Skeletal muscle tissue (tissue), 3 donors: ENCODE measurements at regions not wholly inside any gene's neighbourhood (a gene's known extent, or its start where the extent isn't known, plus 50 kb on each side); places are given as distances from the start of the nearest gene placed in this dataset.

Experiments used
- H3K27ac ChIP-seq: one replicate; pipeline ENCODE4 v1.7.0; 2013; ENCODE audit warnings: mild to moderate bottlenecking, low read depth, low read length, inconsistent platforms
- H3K27me3 ChIP-seq, 3 donors: one replicate each; pipeline ENCODE4 v1.7.0; 2013; ENCODE audit warnings: low read length in 3 of 3; ENCODE audit not compliant: control insufficient read depth in 3 of 3, insufficient read depth in 3 of 3
- H3K36me3 ChIP-seq, 3 donors: one replicate each; pipeline ENCODE4 v1.7.0; 2013; ENCODE audit warnings: low read length in 3 of 3; ENCODE audit not compliant: control insufficient read depth in 3 of 3, insufficient read depth in 3 of 3
- H3K4me1 ChIP-seq, 3 donors: one replicate each; pipeline ENCODE4 v1.7.0; 2013; ENCODE audit warnings: low read length in 3 of 3, mild to moderate bottlenecking in 3 of 3; ENCODE audit not compliant: control insufficient read depth in 3 of 3, insufficient read depth in 3 of 3
- H3K4me3 ChIP-seq, 3 donors: one replicate each; pipeline ENCODE4 v1.7.0; 2013; ENCODE audit warnings: low read length in 3 of 3
- H3K9ac ChIP-seq, 3 donors: one replicate each; pipeline ENCODE4 v1.7.0; 2013; ENCODE audit warnings: low read length in 3 of 3, mild to moderate bottlenecking in 3 of 3, moderate library complexity in 2 of 3, low read depth in 1 of 3
- H3K9me3 ChIP-seq, 3 donors: one replicate each; pipeline ENCODE4 v1.7.0; 2013; ENCODE audit warnings: low read length in 3 of 3; ENCODE audit not compliant: control insufficient read depth in 3 of 3
- donor health status: Osteomylitis.

DNA sequence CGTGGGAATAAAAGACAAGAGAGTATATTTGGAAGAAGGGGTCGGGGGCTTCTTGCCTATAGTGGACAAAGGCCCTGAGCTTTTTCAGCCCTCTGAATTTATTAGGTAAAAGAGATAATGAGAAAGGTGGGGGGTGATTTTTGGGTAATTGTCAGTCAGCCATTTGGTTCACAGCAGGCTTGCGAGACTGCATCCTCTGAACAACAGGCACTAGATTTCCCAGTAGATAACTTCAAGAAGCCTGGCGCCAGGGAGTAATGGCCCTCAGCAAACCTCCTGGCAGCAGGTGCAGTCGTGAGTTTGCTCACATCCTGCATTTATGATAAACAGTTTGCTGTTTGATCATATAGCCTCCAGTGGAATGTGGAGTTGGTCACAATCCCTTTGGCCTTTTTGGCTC, 609.0 kb downstream of the DHX35 start:
- H3K27me3 ChIP-seq = no peaks in the 10 kb centered on the region
- no peak overlapping the region for H3K27ac ChIP-seq
- no peak overlapping the region for H3K9ac ChIP-seq
- H3K4me3 ChIP-seq = no peak overlapping the region
- H3K36me3 ChIP-seq = no peaks in the 10 kb centered on the region
- no peaks in the 10 kb centered on the region for H3K4me1 ChIP-seq
- H3K9me3 ChIP-seq = peaks cover 0 to 3% (median 0%) of the 10 kb centered on the region in 3 donors

DNA sequence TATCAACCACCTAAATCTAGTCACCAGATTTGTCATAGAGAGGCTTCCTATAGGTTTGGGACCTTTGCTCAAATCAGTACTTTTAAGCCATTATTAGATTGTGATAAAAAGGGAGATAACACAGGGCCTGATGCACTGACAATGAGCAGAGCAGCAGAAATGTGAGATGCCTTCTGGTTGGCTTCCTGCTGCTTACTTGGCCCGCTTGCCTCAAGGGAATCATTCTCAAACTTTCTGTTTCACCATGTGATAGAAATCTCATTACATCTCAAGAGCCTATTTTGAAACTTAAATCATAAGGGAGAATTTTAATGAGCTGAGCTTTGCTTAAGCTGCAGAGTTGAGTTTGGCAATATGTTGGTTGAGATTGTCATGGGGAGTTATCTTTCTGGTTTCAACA, 606.0 kb downstream of the DHX35 start:
- Histone ChIP-seq H3K9me3 (no peaks in the 10 kb centered on the region), H3K4me1 (no peaks in the 10 kb centered on the region), H3K4me3 (no peak overlapping the region), H3K27ac (no peak overlapping the region), H3K27me3 (no peaks in the 10 kb centered on the region), H3K9ac (no peak overlapping the region), H3K36me3 (no peaks in the 10 kb centered on the region)

DNA sequence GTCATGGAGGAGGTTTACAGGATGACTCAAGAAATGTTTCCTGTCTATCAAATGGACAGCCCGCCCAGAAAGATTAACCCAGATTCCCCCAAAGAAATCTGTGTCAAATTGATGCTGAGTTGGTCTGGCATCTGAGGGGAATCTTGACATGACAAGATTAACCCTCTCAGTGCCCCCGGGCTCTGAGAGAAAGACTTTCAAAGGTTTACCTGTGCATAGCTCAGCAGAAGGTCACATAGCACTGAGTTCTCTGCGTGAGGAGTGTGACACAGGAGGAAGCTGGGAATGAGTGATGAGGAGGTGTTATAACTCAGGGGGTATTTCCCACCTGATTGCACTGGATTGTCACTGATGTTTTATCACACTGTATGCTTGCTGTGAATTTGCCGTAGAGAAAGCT, 601.2 kb downstream of the DHX35 start:
- H3K4me1 ChIP-seq = no peaks in the 10 kb centered on the region
- H3K27me3 ChIP-seq = no peaks in the 10 kb centered on the region
- H3K9me3 ChIP-seq = no peaks in the 10 kb centered on the region
- H3K36me3 ChIP-seq = no peaks in the 10 kb centered on the region
- no peak overlapping the region for H3K4me3 ChIP-seq
- no peak overlapping the region for H3K27ac ChIP-seq
- H3K9ac ChIP-seq = no peak overlapping the region

DNA sequence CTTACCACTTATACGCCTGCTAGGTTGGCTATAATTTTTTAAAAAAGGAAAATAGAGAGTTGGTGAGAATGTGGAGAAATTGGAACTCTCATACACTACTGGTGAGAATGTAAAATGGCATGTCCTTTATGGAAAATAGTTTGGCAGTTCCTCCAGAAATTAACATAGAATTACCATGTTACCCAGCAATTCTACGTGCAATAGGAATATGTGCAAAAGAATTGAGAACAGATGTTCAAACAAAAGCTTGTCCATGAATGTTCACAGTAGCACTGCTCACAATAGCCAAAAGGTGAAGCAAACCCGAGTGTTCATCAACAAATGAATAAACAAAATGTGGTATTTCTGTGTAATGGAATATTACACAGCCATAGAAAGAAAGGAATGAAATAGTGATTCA, 592.2 kb downstream of the DHX35 start:
- Histone ChIP-seq H3K9me3 (no peaks in the 10 kb centered on the region), H3K36me3 (no peaks in the 10 kb centered on the region), H3K4me1 (no peaks in the 10 kb centered on the region), H3K27me3 (peaks cover 0 to 2% (median 0%) of the 10 kb centered on the region in 3 donors), H3K9ac (no peak overlapping the region), H3K27ac (no peak overlapping the region), H3K4me3 (no peak overlapping the region)

DNA sequence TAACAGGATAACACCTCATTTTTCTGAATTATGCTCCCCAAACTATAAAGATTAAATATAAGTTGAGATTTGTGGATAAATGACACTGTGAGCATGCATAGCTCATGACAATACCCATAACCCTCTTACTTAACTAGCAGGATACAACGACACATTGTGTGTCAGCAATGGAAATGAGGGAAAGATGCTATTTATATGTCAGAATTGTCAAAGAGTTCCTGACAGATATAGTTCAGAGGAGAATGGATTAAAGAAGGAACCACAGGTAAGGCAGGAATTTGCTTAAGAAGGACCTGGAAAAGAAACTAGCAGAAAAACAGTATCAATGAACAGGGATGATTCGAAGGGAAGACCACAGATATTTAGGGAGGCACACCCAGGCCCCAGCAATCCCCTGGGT, 591.0 kb downstream of the DHX35 start:
- Histone ChIP-seq H3K36me3 (no peaks in the 10 kb centered on the region), H3K27me3 (peaks cover 0 to 2% (median 0%) of the 10 kb centered on the region in 3 donors), H3K27ac (no peak overlapping the region), H3K9me3 (no peaks in the 10 kb centered on the region), H3K4me3 (no peak overlapping the region), H3K9ac (no peak overlapping the region), H3K4me1 (no peaks in the 10 kb centered on the region)

DNA sequence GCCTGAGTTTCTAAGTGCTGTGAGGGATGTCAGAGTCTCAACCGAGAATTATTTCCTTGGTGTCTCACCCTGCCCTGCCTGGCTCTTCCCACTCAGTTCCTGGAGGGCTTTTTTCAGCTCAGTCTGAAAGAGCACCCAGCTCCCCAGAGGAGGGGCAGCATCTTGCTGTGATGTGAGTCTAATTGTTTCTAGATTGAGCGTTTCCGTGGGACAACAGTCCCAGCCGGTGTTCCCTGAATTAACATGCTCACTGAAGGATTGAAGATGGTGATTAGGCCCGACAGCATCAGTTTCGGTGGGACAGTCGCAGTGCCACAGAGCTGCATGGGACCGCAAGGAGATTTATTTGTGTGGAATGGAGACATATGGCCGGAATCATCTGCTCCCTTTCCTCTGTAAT, 587.6 kb downstream of the DHX35 start:
- Histone ChIP-seq H3K9me3 (no peaks in the 10 kb centered on the region), H3K36me3 (no peaks in the 10 kb centered on the region), H3K4me1 (no peaks in the 10 kb centered on the region), H3K4me3 (no peak overlapping the region), H3K9ac (no peak overlapping the region), H3K27me3 (peaks cover 0 to 2% (median 0%) of the 10 kb centered on the region in 3 donors), H3K27ac (no peak overlapping the region)

DNA sequence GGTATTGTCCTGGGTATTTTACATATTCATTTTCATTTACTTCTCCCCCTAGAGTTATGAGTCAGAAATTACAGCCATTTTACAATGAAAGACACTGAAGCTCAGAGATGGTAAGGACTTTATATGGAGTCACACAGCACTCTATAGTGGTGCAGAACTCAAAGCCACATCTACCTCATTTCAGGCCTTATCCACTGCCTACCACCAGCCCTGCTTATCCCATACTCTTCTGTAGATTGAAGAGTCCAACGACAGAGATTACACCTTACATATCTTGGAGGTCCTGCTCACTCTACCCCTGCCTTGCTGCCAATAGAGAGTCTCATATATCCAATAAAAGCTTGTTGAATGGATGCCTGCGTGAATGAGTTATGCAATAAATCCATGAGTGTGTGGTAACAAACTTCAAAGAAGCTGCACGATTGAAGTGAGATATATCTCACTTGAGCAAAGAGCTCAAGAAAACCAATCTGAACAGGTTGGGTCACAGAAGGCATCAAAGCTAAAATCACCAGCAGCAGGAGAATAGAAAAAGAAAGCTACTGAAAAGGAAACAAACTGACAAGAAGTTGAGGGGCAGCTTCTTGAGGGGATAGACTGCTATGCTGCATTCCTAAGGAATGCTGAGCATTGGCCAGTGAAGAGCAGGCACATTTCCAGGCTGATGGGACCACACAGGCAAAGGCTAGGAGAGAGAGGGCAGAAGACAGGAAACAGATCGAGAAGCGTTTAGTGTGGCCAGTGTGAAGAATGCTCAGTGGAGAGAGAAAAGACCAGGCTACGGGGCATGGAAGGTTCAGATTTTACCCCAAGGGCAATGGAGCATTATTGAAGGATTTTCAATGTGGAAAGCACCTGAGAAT, 585.6 kb downstream of the DHX35 start:
- Histone ChIP-seq H3K27ac (no peak overlapping the region), H3K27me3 (peaks cover 0 to 2% (median 0%) of the 10 kb centered on the region in 3 donors), H3K36me3 (no peaks in the 10 kb centered on the region), H3K9me3 (no peaks in the 10 kb centered on the region), H3K4me3 (no peak overlapping the region), H3K4me1 (no peaks in the 10 kb centered on the region), H3K9ac (no peak overlapping the region)

DNA sequence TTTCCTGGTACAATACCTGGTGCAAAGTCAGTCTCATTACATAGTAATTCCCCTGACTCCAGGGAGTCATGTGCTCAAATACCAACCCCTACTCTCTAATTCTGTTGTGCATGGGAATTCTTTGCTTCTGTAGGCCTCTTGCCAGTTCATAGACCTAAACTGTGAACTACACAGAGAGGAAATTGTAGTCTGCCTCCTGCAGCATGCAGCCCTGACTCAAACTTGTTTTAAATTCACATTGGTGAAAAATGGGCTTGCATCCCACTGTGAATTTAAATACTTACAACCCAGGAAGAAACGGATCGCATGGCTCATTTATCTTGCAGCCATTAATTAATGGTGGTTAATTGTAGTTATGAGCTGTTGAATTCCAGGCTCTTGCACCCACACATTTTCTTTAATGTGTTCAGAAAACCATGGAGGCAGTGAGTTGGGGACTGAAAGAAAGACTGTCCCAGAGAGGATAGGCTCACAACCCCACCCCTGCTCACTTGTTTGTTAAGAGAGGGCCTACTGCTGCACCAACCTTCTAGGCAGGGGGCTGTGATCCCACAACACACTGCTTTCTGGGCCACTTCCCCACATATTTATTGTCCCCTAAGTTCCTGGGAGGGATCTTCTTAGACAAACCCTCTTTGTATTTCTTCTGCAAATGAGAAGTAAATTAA, 579.1 kb downstream of the DHX35 start:
- H3K36me3 ChIP-seq = no peaks in the 10 kb centered on the region
- no peak overlapping the region for H3K27ac ChIP-seq
- no peaks in the 10 kb centered on the region for H3K27me3 ChIP-seq
- no peak overlapping the region for H3K4me3 ChIP-seq
- H3K9me3 ChIP-seq = peaks cover 0 to 3% (median 0%) of the 10 kb centered on the region in 3 donors
- no peak overlapping the region for H3K9ac ChIP-seq
- no peaks in the 10 kb centered on the region for H3K4me1 ChIP-seq

DNA sequence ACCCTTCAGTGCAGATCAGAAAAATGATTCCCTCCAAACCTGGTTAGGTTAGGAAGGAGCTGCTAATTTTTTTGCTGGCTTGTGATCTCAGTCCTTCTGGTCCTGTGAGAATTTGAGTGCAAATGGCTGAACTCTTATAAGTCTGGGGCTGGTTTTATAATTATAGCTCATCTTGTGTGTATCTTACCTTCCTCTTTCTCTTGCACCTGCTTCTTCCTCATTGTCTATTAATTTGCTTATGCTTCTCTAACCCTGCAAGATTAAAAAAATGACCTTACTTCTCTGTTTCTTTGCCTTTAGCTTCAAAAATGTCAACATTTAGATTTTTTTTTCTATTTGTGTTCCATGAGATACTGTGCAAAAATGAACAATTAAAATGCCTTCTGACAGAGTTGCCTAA, 576.2 kb downstream of the DHX35 start:
- Histone ChIP-seq H3K4me3 (no peak overlapping the region), H3K36me3 (no peaks in the 10 kb centered on the region), H3K27ac (no peak overlapping the region)

DNA sequence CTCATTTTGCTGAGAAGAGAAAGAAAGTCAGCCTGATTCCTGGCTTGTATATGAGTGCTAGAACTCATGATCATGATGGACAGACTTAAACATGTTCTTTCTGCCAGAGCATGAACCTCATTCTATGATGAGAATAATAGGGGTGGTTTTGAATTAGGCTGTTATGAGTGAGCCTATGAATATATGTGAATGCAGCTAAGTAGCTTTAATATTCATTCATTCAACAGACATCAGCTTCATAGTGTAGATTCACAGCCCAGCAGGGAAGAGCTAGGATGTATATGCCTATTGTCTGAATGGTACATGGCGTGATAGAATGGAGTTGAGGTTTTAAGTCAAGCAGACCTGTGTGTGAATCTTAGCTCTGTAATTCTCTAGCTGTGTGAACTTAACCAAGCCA, 573.2 kb downstream of the DHX35 start:
- no peak overlapping the region for H3K4me3 ChIP-seq
- peaks cover 2 to 8% (median 7%) of the 10 kb centered on the region in 3 donors for H3K4me1 ChIP-seq
- no peak overlapping the region for H3K27ac ChIP-seq
- no peaks in the 10 kb centered on the region for H3K36me3 ChIP-seq
- no peaks in the 10 kb centered on the region for H3K9me3 ChIP-seq
- no peaks in the 10 kb centered on the region for H3K27me3 ChIP-seq
- no peak overlapping the region for H3K9ac ChIP-seq

More for the DNA sequence above, 576.2 kb downstream of the DHX35 start:
- Histone ChIP-seq H3K27me3 (no peaks in the 10 kb centered on the region), H3K4me1 (no peaks in the 10 kb centered on the region), H3K9me3 (peaks cover 0 to 3% (median 0%) of the 10 kb centered on the region in 3 donors), H3K9ac (no peak overlapping the region)
